ENCODE measurements at regions not wholly inside any gene's neighbourhood (a gene's known extent, or its start where the extent isn't known, plus 50 kb on each side); places are given as distances from the start of the nearest gene placed in this dataset.

DNA sequence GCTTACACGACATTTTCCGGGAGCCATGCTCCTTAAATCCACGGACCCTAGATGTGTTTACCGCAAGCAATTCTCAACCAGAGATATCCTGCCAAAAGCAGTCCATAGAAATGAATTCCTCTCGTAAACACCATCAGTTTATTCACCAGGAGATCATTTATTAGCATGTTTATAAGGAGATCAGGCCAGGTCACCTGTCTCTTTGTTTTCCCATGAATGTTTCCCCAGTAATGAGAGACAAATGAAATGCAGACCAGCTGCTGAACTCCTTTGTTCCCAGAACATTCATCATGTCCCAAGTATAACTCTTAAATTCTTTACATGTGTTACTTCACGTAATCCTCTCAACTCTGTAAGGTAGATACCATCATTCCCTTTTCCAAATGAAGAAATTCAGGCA is 137.1 kb downstream of the DDX53 start:
- H4K20me1 ChIP-seq (ENCODE audit: control insufficient read depth, insufficient read depth, low read length, poor library complexity, severe bottlenecking) = no peaks in the 10 kb centered on the region
- intact Hi-C loops (cut with micrococcal nuclease) = no loop called here
- no peak overlapping the region for H3K4me2 ChIP-seq (replicated peaks; ENCODE audit: low read depth, low read length, poor library complexity, severe bottlenecking)
- H3K36me3 ChIP-seq (replicated peaks in 1 of 2; ENCODE audit: control extremely low read depth in 1 of 2, control insufficient read depth in 1 of 2, extremely low read depth in 1 of 2, insufficient read depth in 2 of 2, low read length in 1 of 2) = no peaks in the 10 kb centered on the region
- Mint-ChIP-seq H3K27me3 (no peaks in the 10 kb centered on the region), H3K4me1 (no peaks in the 10 kb centered on the region), H3K27ac (no peak overlapping the region), H3K4me3 (no peak overlapping the region), H3K9me3 (ENCODE audit: insufficient read depth) (no peaks in the 10 kb centered on the region)
- no peak overlapping the region for H3K4me3 ChIP-seq (ENCODE audit: control extremely low read depth in 1 of 5, extremely low read depth in 1 of 5, insufficient read depth in 1 of 5, low read depth in 2 of 5, low read length in 4 of 5)
- ChIA-PET POLR2A (no interaction called here), CTCF (no interaction called here)
- H3K79me2 ChIP-seq (ENCODE audit: control insufficient read depth, insufficient read depth, low read length) = no peaks in the 10 kb centered on the region
- no peak overlapping the region for H2AFZ ChIP-seq (ENCODE audit: insufficient read depth, low read depth, low read length, poor library complexity, severe bottlenecking)
- ATAC-seq (ENCODE audit: low read depth) (no peak), DNase-seq (no peak)
- no peaks in the 10 kb centered on the region for H3K4me1 ChIP-seq (ENCODE audit: control insufficient read depth in 2 of 2, insufficient read depth in 2 of 2, low read length in 2 of 2)
- H3K27me3 ChIP-seq (replicated peaks in 1 of 4; ENCODE audit: control extremely low read depth in 1 of 4, control insufficient read depth in 3 of 4, insufficient read depth in 4 of 4, low read length in 3 of 4) = no peaks in the 10 kb centered on the region
- no CpG with 5 or more reads among the region's 6 CpGs for WGBS (ENCODE audit: insufficient coverage)
- H3K9me3 ChIP-seq (ENCODE audit: control extremely low read depth in 1 of 3, control insufficient read depth in 2 of 3, insufficient read depth in 1 of 3, low read length in 2 of 3) = no peaks in the 10 kb centered on the region
- H3K27ac ChIP-seq (ENCODE audit: low read length in 2 of 2) = no peak overlapping the region
- no peak overlapping the region for H3K9ac ChIP-seq (ENCODE audit: low read length)
- TF ChIP-seq EZH2 (IDR thresholded peaks at IDR 0.05; ENCODE audit: borderline replicate concordance, insufficient read depth, low read depth, low read length, poor library complexity, severe bottlenecking) = no peak
- TF ChIP-seq, protein P1, sequence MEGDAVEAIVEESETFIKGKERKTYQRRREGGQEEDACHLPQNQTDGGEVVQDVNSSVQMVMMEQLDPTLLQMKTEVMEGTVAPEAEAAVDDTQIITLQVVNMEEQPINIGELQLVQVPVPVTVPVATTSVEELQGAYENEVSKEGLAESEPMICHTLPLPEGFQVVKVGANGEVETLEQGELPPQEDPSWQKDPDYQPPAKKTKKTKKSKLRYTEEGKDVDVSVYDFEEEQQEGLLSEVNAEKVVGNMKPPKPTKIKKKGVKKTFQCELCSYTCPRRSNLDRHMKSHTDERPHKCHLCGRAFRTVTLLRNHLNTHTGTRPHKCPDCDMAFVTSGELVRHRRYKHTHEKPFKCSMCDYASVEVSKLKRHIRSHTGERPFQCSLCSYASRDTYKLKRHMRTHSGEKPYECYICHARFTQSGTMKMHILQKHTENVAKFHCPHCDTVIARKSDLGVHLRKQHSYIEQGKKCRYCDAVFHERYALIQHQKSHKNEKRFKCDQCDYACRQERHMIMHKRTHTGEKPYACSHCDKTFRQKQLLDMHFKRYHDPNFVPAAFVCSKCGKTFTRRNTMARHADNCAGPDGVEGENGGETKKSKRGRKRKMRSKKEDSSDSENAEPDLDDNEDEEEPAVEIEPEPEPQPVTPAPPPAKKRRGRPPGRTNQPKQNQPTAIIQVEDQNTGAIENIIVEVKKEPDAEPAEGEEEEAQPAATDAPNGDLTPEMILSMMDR (IDR thresholded peaks at IDR 0.05) = no peak

DNA sequence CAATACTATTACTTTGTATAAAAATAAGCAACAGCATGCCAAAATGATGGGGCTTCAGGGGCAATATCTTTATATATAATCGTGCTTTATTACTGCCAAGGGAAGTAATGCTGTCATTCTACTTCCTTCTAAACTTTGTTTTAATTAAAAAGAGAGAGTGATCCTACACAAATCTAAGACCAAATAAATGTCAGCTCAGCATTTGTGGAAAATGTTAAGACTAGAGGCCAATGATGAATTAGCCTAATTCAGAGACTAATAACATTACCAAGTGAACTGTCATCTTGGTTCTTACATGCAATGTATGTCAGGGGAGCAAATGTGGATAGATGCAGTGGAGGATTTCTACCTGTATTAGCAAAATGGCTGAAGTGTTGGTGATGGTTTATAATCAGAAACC is 166.4 kb upstream of the PTCHD1 start:
- Histone ChIP-seq H4K20me1 (ENCODE audit: control insufficient read depth, insufficient read depth, low read length, poor library complexity, severe bottlenecking) (no peaks in the 10 kb centered on the region), H3K36me3 (replicated peaks in 1 of 2; ENCODE audit: control extremely low read depth in 1 of 2, control insufficient read depth in 1 of 2, extremely low read depth in 1 of 2, insufficient read depth in 2 of 2, low read length in 1 of 2) (no peaks in the 10 kb centered on the region), H3K79me2 (ENCODE audit: control insufficient read depth, insufficient read depth, low read length) (no peaks in the 10 kb centered on the region), H3K4me3 (ENCODE audit: control extremely low read depth in 1 of 5, extremely low read depth in 1 of 5, insufficient read depth in 1 of 5, low read depth in 2 of 5, low read length in 4 of 5) (no peak overlapping the region), H3K9ac (ENCODE audit: low read length) (no peak overlapping the region), H3K4me2 (replicated peaks; ENCODE audit: low read depth, low read length, poor library complexity, severe bottlenecking) (no peak overlapping the region), H3K27me3 (replicated peaks in 1 of 4; ENCODE audit: control extremely low read depth in 1 of 4, control insufficient read depth in 3 of 4, insufficient read depth in 4 of 4, low read length in 3 of 4) (no peaks in the 10 kb centered on the region), H3K9me3 (ENCODE audit: control extremely low read depth in 1 of 3, control insufficient read depth in 2 of 3, insufficient read depth in 1 of 3, low read length in 2 of 3) (no peaks in the 10 kb centered on the region), H3K27ac (ENCODE audit: low read length in 2 of 2) (no peak overlapping the region), H2AFZ (ENCODE audit: insufficient read depth, low read depth, low read length, poor library complexity, severe bottlenecking) (no peak overlapping the region), H3K4me1 (ENCODE audit: control insufficient read depth in 2 of 2, insufficient read depth in 2 of 2, low read length in 2 of 2) (no peaks in the 10 kb centered on the region)
- no CpG with 5 or more reads among the region's 1 CpG for WGBS (ENCODE audit: insufficient coverage)
- H3K27me3 Mint-ChIP-seq = no peaks in the 10 kb centered on the region
- no peak overlapping the region for H3K27ac Mint-ChIP-seq
- TF ChIP-seq, protein P1 (IDR thresholded peaks at IDR 0.05) = no peak
- TF ChIP-seq EZH2 (IDR thresholded peaks at IDR 0.05; ENCODE audit: borderline replicate concordance, insufficient read depth, low read depth, low read length, poor library complexity, severe bottlenecking) = no peak
- H3K4me1 Mint-ChIP-seq = no peaks in the 10 kb centered on the region
- H3K4me3 Mint-ChIP-seq = no peak overlapping the region
- intact Hi-C loops (cut with micrococcal nuclease) = no loop called here
- ChIA-PET POLR2A (no interaction called here), CTCF (no interaction called here)
- no peak for ATAC-seq (ENCODE audit: low read depth)
- H3K9me3 Mint-ChIP-seq (ENCODE audit: insufficient read depth) = no peaks in the 10 kb centered on the region
- DNase-seq = no peak

All from B cell (primary cell).